Amygdala (tissue), 56 donors: ENCODE measurements at regions not wholly inside any gene's neighbourhood (a gene's known extent, or its start where the extent isn't known, plus 50 kb on each side); places are given as distances from the start of the nearest gene placed in this dataset.
A peak's percentile ranks its signal among the peaks of the same experiment; 100 is the strongest.

Experiments
- DNase-seq, 56 donors: peaks; one replicate each; lab custom pipeline; 2025; lab: John Stamatoyannopoulos, UW

GRCh38 chr20:6715401-6715941 lies 52.0 kb upstream of the BMP2 start:
- no peak for DNase-seq

- DNase-seq: no peak
Measured at GRCh38 chr20:6714279-6714711, 53.2 kb upstream of the BMP2 start.

- no peak for DNase-seq
Measured at GRCh38 chr20:6711951-6712649, 55.4 kb upstream of the BMP2 start.

- no peak for DNase-seq
Measured at GRCh38 chr20:6709910-6710595, 57.4 kb upstream of the BMP2 start.

GRCh38 chr20:6708010-6708409 lies 59.5 kb upstream of the BMP2 start:
- no peak for DNase-seq

- no peak for DNase-seq
Measured at GRCh38 chr20:6707321-6707831, 60.1 kb upstream of the BMP2 start.

GRCh38 chr20:6705926-6706548 lies 61.4 kb upstream of the BMP2 start:
- DNase-seq: no peak

- DNase-seq: no peak
Measured at GRCh38 chr20:6705106-6705766, 62.2 kb upstream of the BMP2 start.

- DNase-seq: no peak
Measured at GRCh38 chr20:6704132-6704861, 63.2 kb upstream of the BMP2 start.

GRCh38 chr20:6703656-6704055 lies 63.8 kb upstream of the BMP2 start:
- DNase-seq: no peak

- DNase-seq: no peak
Measured at GRCh38 chr20:6703047-6703446, 64.4 kb upstream of the BMP2 start.

GRCh38 chr20:6702144-6702543 lies 65.3 kb upstream of the BMP2 start:
- no peak for DNase-seq

- peak in 5 of 56 donors; percentile 2 to 26 (median 4) for DNase-seq
Measured at GRCh38 chr20:6700563-6701329, 66.7 kb upstream of the BMP2 start.

- no peak for DNase-seq
Measured at GRCh38 chr20:6699921-6700562, 67.4 kb upstream of the BMP2 start.

GRCh38 chr20:6698723-6699122 lies 68.8 kb upstream of the BMP2 start:
- DNase-seq: no peak

GRCh38 chr20:6698056-6698455 lies 69.4 kb upstream of the BMP2 start:
- DNase-seq: no peak

- no peak for DNase-seq
Measured at GRCh38 chr20:6697228-6697972, 70.1 kb upstream of the BMP2 start.

- no peak for DNase-seq
Measured at GRCh38 chr20:6696001-6696400, 71.5 kb upstream of the BMP2 start.
